ENCODE measurements at regions not wholly inside any gene's neighbourhood (a gene's known extent, or its start where the extent isn't known, plus 50 kb on each side); places are given as distances from the start of the nearest gene placed in this dataset.

DNA sequence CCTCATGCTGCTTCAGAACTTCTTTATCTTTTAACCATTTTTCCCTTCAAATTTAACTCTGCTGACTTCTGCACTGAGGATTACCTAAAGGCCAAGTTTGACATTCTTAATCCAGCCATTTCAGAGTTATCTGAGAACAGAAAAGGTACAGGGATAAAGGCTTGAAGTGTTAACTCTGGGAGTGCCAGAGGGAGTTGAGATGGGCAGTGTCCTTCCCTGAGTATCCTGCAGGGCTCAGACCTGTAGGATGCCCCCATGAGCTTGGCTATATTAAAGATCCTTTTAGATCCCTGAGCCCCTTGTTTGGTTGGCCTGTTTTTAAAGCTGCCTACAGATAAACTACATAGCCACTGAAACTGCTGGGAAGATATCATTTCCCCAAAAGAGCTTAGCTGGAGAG lies 268.4 kb upstream of the KIRREL3 start:
- H2AFZ ChIP-seq (ENCODE audit: low read length) = no peak overlapping the region
- TF ChIP-seq EZH2phosphoT487 (IDR thresholded peaks at IDR 0.05; ENCODE audit: borderline replicate concordance) = no peak
- TF ChIP-seq, protein P1, sequence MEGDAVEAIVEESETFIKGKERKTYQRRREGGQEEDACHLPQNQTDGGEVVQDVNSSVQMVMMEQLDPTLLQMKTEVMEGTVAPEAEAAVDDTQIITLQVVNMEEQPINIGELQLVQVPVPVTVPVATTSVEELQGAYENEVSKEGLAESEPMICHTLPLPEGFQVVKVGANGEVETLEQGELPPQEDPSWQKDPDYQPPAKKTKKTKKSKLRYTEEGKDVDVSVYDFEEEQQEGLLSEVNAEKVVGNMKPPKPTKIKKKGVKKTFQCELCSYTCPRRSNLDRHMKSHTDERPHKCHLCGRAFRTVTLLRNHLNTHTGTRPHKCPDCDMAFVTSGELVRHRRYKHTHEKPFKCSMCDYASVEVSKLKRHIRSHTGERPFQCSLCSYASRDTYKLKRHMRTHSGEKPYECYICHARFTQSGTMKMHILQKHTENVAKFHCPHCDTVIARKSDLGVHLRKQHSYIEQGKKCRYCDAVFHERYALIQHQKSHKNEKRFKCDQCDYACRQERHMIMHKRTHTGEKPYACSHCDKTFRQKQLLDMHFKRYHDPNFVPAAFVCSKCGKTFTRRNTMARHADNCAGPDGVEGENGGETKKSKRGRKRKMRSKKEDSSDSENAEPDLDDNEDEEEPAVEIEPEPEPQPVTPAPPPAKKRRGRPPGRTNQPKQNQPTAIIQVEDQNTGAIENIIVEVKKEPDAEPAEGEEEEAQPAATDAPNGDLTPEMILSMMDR (conservative IDR thresholded peaks at IDR 0.05; ENCODE audit: low read length) = no peak
- no peak overlapping the region for H3K4me3 ChIP-seq (ENCODE audit: low read length, poor library complexity, severe bottlenecking)
- H3K9me3 ChIP-seq (ENCODE audit: insufficient read depth, low read depth, low read length) = no peaks in the 10 kb centered on the region
- no peak overlapping the region for H3K4me2 ChIP-seq (ENCODE audit: low read depth, low read length, poor library complexity, severe bottlenecking)
- no peak overlapping the region for H3K9ac ChIP-seq (ENCODE audit: low read depth, low read length, poor library complexity, severe bottlenecking)
- no peaks in the 10 kb centered on the region for H3K9me2 ChIP-seq (replicated peaks; ENCODE audit: low read depth, low read length)
- H3K27me3 ChIP-seq (ENCODE audit: insufficient read depth, low read length, poor library complexity, severe bottlenecking) = no peaks in the 10 kb centered on the region
- no peaks in the 10 kb centered on the region for H3K4me1 ChIP-seq (ENCODE audit: insufficient read depth, low read length, poor library complexity, severe bottlenecking)
- H3K36me3 ChIP-seq (ENCODE audit: insufficient read depth, low read length) = no peaks in the 10 kb centered on the region
- no peaks in the 10 kb centered on the region for H3K79me2 ChIP-seq (ENCODE audit: insufficient read depth, low read length)
- H4K20me1 ChIP-seq (ENCODE audit: insufficient read depth, low read length, poor library complexity, severe bottlenecking) = no peaks in the 10 kb centered on the region
- no peaks in the 10 kb centered on the region for H3F3A ChIP-seq (ENCODE audit: low read depth)

DNA sequence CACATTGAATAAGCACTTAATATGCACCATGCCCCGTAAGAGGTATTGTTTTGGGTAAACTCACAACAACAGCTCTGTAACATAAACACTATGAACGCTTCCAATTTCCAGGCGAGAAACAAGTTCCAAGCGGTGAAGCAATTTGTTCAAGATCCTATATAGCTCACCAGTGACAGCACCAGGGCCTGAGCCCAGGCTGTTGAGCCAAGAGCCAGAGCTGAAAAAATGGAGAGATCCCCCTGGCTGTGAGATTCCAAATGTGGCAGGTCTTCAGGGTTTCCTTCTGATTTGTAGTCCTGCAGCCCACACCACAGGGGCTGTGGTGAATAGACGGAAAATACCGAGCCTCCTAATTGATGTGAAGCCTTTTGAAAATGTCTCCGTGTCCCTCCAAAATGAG lies 268.0 kb upstream of the KIRREL3 start:
- Histone ChIP-seq H3K9me3 (ENCODE audit: insufficient read depth, low read depth, low read length) (no peaks in the 10 kb centered on the region), H3K36me3 (ENCODE audit: insufficient read depth, low read length) (no peaks in the 10 kb centered on the region), H3K79me2 (ENCODE audit: insufficient read depth, low read length) (no peaks in the 10 kb centered on the region), H3K9ac (ENCODE audit: low read depth, low read length, poor library complexity, severe bottlenecking) (no peak overlapping the region), H3K9me2 (replicated peaks; ENCODE audit: low read depth, low read length) (no peaks in the 10 kb centered on the region), H3K4me1 (ENCODE audit: insufficient read depth, low read length, poor library complexity, severe bottlenecking) (no peaks in the 10 kb centered on the region), H3K4me2 (ENCODE audit: low read depth, low read length, poor library complexity, severe bottlenecking) (no peak overlapping the region), H3K4me3 (ENCODE audit: low read length, poor library complexity, severe bottlenecking) (no peak overlapping the region), H4K20me1 (ENCODE audit: insufficient read depth, low read length, poor library complexity, severe bottlenecking) (no peaks in the 10 kb centered on the region), H2AFZ (ENCODE audit: low read length) (no peak overlapping the region), H3F3A (ENCODE audit: low read depth) (no peaks in the 10 kb centered on the region), H3K27me3 (ENCODE audit: insufficient read depth, low read length, poor library complexity, severe bottlenecking) (no peaks in the 10 kb centered on the region)
- no peak for TF ChIP-seq EZH2phosphoT487 (IDR thresholded peaks at IDR 0.05; ENCODE audit: borderline replicate concordance)
- TF ChIP-seq, protein P1 (conservative IDR thresholded peaks at IDR 0.05; ENCODE audit: low read length) = no peak

DNA sequence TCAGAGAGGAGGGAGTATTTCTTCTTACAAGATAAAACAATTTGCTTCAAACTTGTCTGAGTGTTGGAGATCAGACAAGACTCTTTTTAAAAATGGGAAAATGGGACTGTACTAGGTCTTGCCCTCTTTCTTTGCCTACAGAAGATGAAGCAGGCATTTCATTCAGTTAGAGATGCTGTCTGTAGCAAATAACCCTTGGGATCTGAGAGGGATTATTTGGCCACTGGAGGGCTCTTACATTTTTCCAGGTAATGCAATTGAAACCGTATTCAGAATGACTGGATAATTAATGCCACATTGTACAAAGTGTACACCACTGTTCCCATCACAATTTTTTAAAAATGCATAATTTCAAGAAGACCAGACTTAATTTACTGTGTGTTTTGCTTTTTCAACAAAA lies 258.5 kb upstream of the KIRREL3 start:
- H3K9me2 ChIP-seq (replicated peaks; ENCODE audit: low read depth, low read length) = no peaks in the 10 kb centered on the region

More for the DNA sequence above, 258.5 kb upstream of the KIRREL3 start:
- Histone ChIP-seq H3K79me2 (ENCODE audit: insufficient read depth, low read length) (no peaks in the 10 kb centered on the region), H2AFZ (ENCODE audit: low read length) (no peak overlapping the region), H4K20me1 (ENCODE audit: insufficient read depth, low read length, poor library complexity, severe bottlenecking) (no peaks in the 10 kb centered on the region), H3K4me2 (ENCODE audit: low read depth, low read length, poor library complexity, severe bottlenecking) (no peak overlapping the region), H3K36me3 (ENCODE audit: insufficient read depth, low read length) (no peaks in the 10 kb centered on the region), H3K4me1 (ENCODE audit: insufficient read depth, low read length, poor library complexity, severe bottlenecking) (peaks cover 4% of the 10 kb centered on the region), H3K4me3 (ENCODE audit: low read length, poor library complexity, severe bottlenecking) (no peak overlapping the region), H3K27me3 (ENCODE audit: insufficient read depth, low read length, poor library complexity, severe bottlenecking) (no peaks in the 10 kb centered on the region), H3K9me3 (ENCODE audit: insufficient read depth, low read depth, low read length) (no peaks in the 10 kb centered on the region), H3F3A (ENCODE audit: low read depth) (no peaks in the 10 kb centered on the region), H3K9ac (ENCODE audit: low read depth, low read length, poor library complexity, severe bottlenecking) (no peak overlapping the region)
- no peak for TF ChIP-seq EZH2phosphoT487 (IDR thresholded peaks at IDR 0.05; ENCODE audit: borderline replicate concordance)
- TF ChIP-seq, protein P1 (conservative IDR thresholded peaks at IDR 0.05; ENCODE audit: low read length) = no peak; the same call in 1 of the 2 replicates
